PC-3 (cell line): ENCODE measurements at regions not wholly inside any gene's neighbourhood (a gene's known extent, or its start where the extent isn't known, plus 50 kb on each side); places are given as distances from the start of the nearest gene placed in this dataset.

ENCODE experiments used
- ATAC-seq: fragments of 200-7000 bp; cut with Tn5 transposase; 2 replicates; pipeline ENCODE4 v1.9.1; 2020; ENCODE audit warnings: mild to moderate bottlenecking, moderate library complexity
- BruUV-seq: library from RNA; stranded (reverse); fragments of 400-500 nt; replicated peaks from 2 replicates; lab custom pipeline; 2021; lab: Mats Ljungman, UMichigan
- CTCF ChIA-PET: fragments of 300-600 bp; sonication (Branson Sonifier 250); formaldehyde crosslinking; loops from one replicate; lab custom pipeline; 2022; ENCODE audit warnings: antibody characterized with exemption; lab: Charles Lee
- POLR2A ChIA-PET: fragments of 300-600 bp; sonication (Branson Sonifier 250); formaldehyde crosslinking; loops from one replicate; lab custom pipeline; 2022; ENCODE audit warnings: antibody characterized with exemption; ENCODE audit not compliant: unreplicated experiment; lab: Charles Lee
- DNase-seq: peaks from one replicate; pipeline ENCODE4 v3.0.0-alpha.2; 2015
- H2AFZ ChIP-seq: fragments of 300-600 bp; sonication (generic); 2 replicates; pipeline ENCODE4 v1.6.0; 2016; ENCODE audit warnings: antibody characterized with exemption, low read length
- H3F3A ChIP-seq: fragments of 300-600 bp; sonication (generic); one replicate; pipeline ENCODE4 v1.6.0; 2017; ENCODE audit warnings: antibody characterized with exemption, low read length, control low read depth, mild to moderate bottlenecking; ENCODE audit not compliant: unreplicated experiment
- H3K27ac ChIP-seq: fragments of 300-600 bp; sonication (generic); 2 replicates; pipeline ENCODE4 v1.5.1; 2016; ENCODE audit warnings: mild to moderate bottlenecking, low read length
- H3K27me3 ChIP-seq: fragments of 300-600 bp; sonication (generic); 2 replicates; pipeline ENCODE4 v1.6.1; 2016; ENCODE audit warnings: low read length, mixed read lengths
- H3K36me3 ChIP-seq: fragments of 300-600 bp; sonication (generic); 2 replicates; pipeline ENCODE4 v1.6.1; 2016; ENCODE audit warnings: low read depth, mixed run types, low read length, mixed read lengths
- H3K4me1 ChIP-seq: fragments of 300-600 bp; sonication (generic); 2 replicates; pipeline ENCODE4 v1.5.1; 2016; ENCODE audit warnings: low read length; ENCODE audit not compliant: insufficient read depth
- H3K4me2 ChIP-seq: fragments of 300-600 bp; sonication (generic); 2 replicates; pipeline ENCODE4 v1.6.0; 2016; ENCODE audit warnings: low read length
- H3K4me3 ChIP-seq: fragments of 300-600 bp; sonication (generic); 2 replicates; pipeline ENCODE4 v1.5.1; 2016; ENCODE audit warnings: mild to moderate bottlenecking, low read length, mixed read lengths
- H3K79me2 ChIP-seq: fragments of 300-600 bp; sonication (generic); 2 replicates; pipeline ENCODE4 v1.6.1; 2017; ENCODE audit warnings: low read length, mixed read lengths
- H3K9ac ChIP-seq: fragments of 300-600 bp; sonication (generic); 2 replicates; pipeline ENCODE4 v1.6.0; 2016; ENCODE audit warnings: mild to moderate bottlenecking, low read length
- H3K9me2 ChIP-seq: fragments of 300-600 bp; sonication (generic); replicated peaks from 2 replicates; pipeline ENCODE4 v1.6.1; 2016; ENCODE audit warnings: mixed run types, low read length, mixed read lengths
- H3K9me3 ChIP-seq: fragments of 300-600 bp; sonication (generic); 2 replicates; pipeline ENCODE4 v1.6.1; 2016; ENCODE audit warnings: low read length, mixed read lengths
- H4K20me1 ChIP-seq: fragments of 300-600 bp; sonication (generic); 2 replicates; pipeline ENCODE4 v1.6.1; 2016; ENCODE audit warnings: low read length, mixed read lengths
- CTCF ChIP-seq: fragments of 300-600 bp; sonication (generic); conservative IDR thresholded peaks from 2 replicates; pipeline ENCODE4 v1.5.1; 2017; ENCODE audit warnings: antibody characterized with exemption, low read depth, mild to moderate bottlenecking, low read length
- EZH2 ChIP-seq: fragments of 300-600 bp; sonication (generic); IDR thresholded peaks from one replicate; pipeline ENCODE4 v1.6.1; 2017; ENCODE audit warnings: antibody characterized with exemption, mild to moderate bottlenecking, low read length; ENCODE audit not compliant: unreplicated experiment
- EZH2phosphoT487 ChIP-seq: fragments of 300-600 bp; sonication (generic); IDR thresholded peaks from 2 replicates; pipeline ENCODE4 v1.6.1; 2018; ENCODE audit warnings: mild to moderate bottlenecking, antibody characterized with exemption, low read length, borderline replicate concordance
- intact Hi-C: fragments of 100-400 bp; cut with micrococcal nuclease; formaldehyde crosslinking; loops from 2 replicates; pipeline ENCODE4 v1.9.0; 2023

- no peaks in the 10 kb centered on the region for H3K36me3 ChIP-seq
- H2AFZ ChIP-seq = no peak overlapping the region
- ATAC-seq (no peak; the same call in 1 of the 2 replicates), DNase-seq (no peak)
- H3K27me3 ChIP-seq = no peaks in the 10 kb centered on the region
- no peaks in the 10 kb centered on the region for H3K9me3 ChIP-seq
- intact Hi-C loops = loop anchor here (2.0 kb wide), 1 partner anchor 15 kb away; no protein-coding TSS in a partner anchor
- no peaks in the 10 kb centered on the region for H3K79me2 ChIP-seq
- H3K4me3 ChIP-seq = no peak overlapping the region
- H3K4me2 ChIP-seq = no peak overlapping the region
- no peak overlapping the region for H3K9ac ChIP-seq
- peaks cover 8% of the 10 kb centered on the region for H3K4me1 ChIP-seq
- no peaks in the 10 kb centered on the region for H4K20me1 ChIP-seq
- TF ChIP-seq CTCF (no peak), EZH2phosphoT487 (no peak), EZH2 (no peak)
- no peaks in the 10 kb centered on the region for H3F3A ChIP-seq
- no peaks in the 10 kb centered on the region for H3K9me2 ChIP-seq
- no TSS peak for BruUV-seq
- ChIA-PET CTCF (no interaction called here), POLR2A (no interaction called here)
- H3K27ac ChIP-seq = no peak overlapping the region
These were observed 175.8 kb downstream of the IL15 start for GRCh38 chr4:141812158-141812557.

GRCh38 chr4:141814499-141814898 is 178.1 kb downstream of the IL15 start:
- ATAC-seq = no peak
- H2AFZ ChIP-seq = no peak overlapping the region
- ChIA-PET POLR2A (no interaction called here), CTCF (no interaction called here)
- no peak for DNase-seq
- H3K9me3 ChIP-seq = no peaks in the 10 kb centered on the region
- intact Hi-C loops = no loop called here
- no TSS peak for BruUV-seq
- H3K79me2 ChIP-seq = no peaks in the 10 kb centered on the region
- no peak overlapping the region for H3K27ac ChIP-seq
- H3F3A ChIP-seq = no peaks in the 10 kb centered on the region
- no peaks in the 10 kb centered on the region for H3K27me3 ChIP-seq
- TF ChIP-seq EZH2 = no peak
- TF ChIP-seq EZH2phosphoT487 = no peak
- TF ChIP-seq CTCF = no peak
- no peak overlapping the region for H3K9ac ChIP-seq
- no peaks in the 10 kb centered on the region for H4K20me1 ChIP-seq
- no peaks in the 10 kb centered on the region for H3K4me1 ChIP-seq
- H3K36me3 ChIP-seq = no peaks in the 10 kb centered on the region
- H3K4me3 ChIP-seq = no peak overlapping the region
- no peak overlapping the region for H3K4me2 ChIP-seq
- H3K9me2 ChIP-seq = no peaks in the 10 kb centered on the region

- no peaks in the 10 kb centered on the region for H3K79me2 ChIP-seq
- no peak for TF ChIP-seq CTCF
- TF ChIP-seq EZH2 = no peak
- no peak for TF ChIP-seq EZH2phosphoT487
- no peaks in the 10 kb centered on the region for H3K4me1 ChIP-seq
- intact Hi-C loops = no loop called here
- H3K4me2 ChIP-seq = no peak overlapping the region
- BruUV-seq = no TSS peak
- H4K20me1 ChIP-seq = no peaks in the 10 kb centered on the region
- DNase-seq = no peak
- no peak overlapping the region for H3K4me3 ChIP-seq
- no peak for ATAC-seq
- POLR2A ChIA-PET = no interaction called here
- no peaks in the 10 kb centered on the region for H3F3A ChIP-seq
- no peaks in the 10 kb centered on the region for H3K27me3 ChIP-seq
- CTCF ChIA-PET = no interaction called here
- H3K27ac ChIP-seq = no peak overlapping the region
- H3K36me3 ChIP-seq = no peaks in the 10 kb centered on the region
- H3K9me2 ChIP-seq = no peaks in the 10 kb centered on the region
- H2AFZ ChIP-seq = no peak overlapping the region
- no peak overlapping the region for H3K9ac ChIP-seq
- no peaks in the 10 kb centered on the region for H3K9me3 ChIP-seq
These were observed 179.3 kb downstream of the IL15 start for GRCh38 chr4:141815646-141816045.
